ENCODE measurements at regions not wholly inside any gene's neighbourhood (a gene's known extent, or its start where the extent isn't known, plus 50 kb on each side); places are given as distances from the start of the nearest gene placed in this dataset.

DNA sequence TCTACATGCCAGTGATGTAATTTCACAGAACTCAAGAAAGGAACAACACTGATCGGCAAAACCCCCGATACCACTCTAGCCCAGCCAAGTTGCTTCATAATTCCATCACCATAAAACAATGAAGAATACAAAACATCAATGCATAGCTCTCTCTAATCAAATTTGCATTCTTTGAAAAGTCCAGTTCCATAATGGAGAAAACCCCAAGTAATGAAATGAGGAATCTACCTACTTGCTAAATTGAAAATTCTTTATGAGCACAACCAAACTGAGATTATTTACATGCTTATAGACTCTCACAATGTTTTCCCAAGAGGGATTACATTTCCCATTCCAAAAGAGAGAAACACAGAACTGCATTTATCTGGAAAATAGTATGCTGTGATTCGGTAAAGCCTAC is 186.5 kb downstream of the NR4A2 start:
- H3K27ac Mint-ChIP-seq, result no peak overlapping the region; the same call in 1 of the 2 replicates
- no peak for DNase-seq (ENCODE audit: low spot score)
- ChIA-PET CTCF (no interaction called here), POLR2A (no interaction called here)
- peaks cover 20% of the 10 kb centered on the region for H3K9me3 Mint-ChIP-seq
- no peak for ATAC-seq
- H3K4me3 Mint-ChIP-seq, result no peak overlapping the region
- peaks cover 21% of the 10 kb centered on the region for H3K36me3 Mint-ChIP-seq
- TF ChIP-seq, protein P1, sequence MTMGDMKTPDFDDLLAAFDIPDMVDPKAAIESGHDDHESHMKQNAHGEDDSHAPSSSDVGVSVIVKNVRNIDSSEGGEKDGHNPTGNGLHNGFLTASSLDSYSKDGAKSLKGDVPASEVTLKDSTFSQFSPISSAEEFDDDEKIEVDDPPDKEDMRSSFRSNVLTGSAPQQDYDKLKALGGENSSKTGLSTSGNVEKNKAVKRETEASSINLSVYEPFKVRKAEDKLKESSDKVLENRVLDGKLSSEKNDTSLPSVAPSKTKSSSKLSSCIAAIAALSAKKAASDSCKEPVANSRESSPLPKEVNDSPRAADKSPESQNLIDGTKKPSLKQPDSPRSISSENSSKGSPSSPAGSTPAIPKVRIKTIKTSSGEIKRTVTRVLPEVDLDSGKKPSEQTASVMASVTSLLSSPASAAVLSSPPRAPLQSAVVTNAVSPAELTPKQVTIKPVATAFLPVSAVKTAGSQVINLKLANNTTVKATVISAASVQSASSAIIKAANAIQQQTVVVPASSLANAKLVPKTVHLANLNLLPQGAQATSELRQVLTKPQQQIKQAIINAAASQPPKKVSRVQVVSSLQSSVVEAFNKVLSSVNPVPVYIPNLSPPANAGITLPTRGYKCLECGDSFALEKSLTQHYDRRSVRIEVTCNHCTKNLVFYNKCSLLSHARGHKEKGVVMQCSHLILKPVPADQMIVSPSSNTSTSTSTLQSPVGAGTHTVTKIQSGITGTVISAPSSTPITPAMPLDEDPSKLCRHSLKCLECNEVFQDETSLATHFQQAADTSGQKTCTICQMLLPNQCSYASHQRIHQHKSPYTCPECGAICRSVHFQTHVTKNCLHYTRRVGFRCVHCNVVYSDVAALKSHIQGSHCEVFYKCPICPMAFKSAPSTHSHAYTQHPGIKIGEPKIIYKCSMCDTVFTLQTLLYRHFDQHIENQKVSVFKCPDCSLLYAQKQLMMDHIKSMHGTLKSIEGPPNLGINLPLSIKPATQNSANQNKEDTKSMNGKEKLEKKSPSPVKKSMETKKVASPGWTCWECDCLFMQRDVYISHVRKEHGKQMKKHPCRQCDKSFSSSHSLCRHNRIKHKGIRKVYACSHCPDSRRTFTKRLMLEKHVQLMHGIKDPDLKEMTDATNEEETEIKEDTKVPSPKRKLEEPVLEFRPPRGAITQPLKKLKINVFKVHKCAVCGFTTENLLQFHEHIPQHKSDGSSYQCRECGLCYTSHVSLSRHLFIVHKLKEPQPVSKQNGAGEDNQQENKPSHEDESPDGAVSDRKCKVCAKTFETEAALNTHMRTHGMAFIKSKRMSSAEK (CRISPR knock-in tag; IDR thresholded peaks at IDR 0.05; ENCODE audit: borderline replicate concordance), result no peak
- TF ChIP-seq SP1 (CRISPR knock-in tag; conservative IDR thresholded peaks at IDR 0.05), result no peak
- peaks cover 4% of the 10 kb centered on the region; the same call in 1 of the 2 replicates for H3K4me1 Mint-ChIP-seq
- H3K27me3 Mint-ChIP-seq (ENCODE audit: low read depth), result no peaks in the 10 kb centered on the region; the same call in 1 of the 2 replicates

DNA sequence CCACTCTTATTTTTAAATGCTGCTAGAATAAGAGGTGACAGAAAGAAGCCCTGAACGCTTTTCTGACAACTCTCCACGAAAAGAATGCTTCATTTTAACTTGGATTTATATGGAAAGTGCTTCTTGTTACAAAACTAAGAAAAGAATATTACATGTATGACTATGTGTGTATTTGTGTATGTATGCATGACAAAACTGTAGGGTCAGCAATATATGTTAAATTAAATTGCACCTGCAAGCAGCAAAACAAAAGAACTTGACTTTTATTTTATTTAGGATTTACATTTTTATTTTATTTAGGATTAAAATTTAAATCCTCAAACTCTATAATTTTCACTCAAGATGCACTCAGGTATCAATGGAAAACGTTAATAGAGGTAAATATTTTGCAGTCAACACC is 187.1 kb downstream of the NR4A2 start:
- Mint-ChIP-seq H3K27ac (no peak overlapping the region), H3K9me3 (peaks cover 19% of the 10 kb centered on the region), H3K36me3 (peaks cover 17% of the 10 kb centered on the region), H3K4me3 (no peak overlapping the region), H3K27me3 (ENCODE audit: low read depth) (no peaks in the 10 kb centered on the region; the same call in 1 of the 2 replicates), H3K4me1 (peaks cover 4% of the 10 kb centered on the region; the same call in 1 of the 2 replicates)
- DNase-seq (ENCODE audit: low spot score), result no peak
- CTCF ChIA-PET, result no interaction called here
- POLR2A ChIA-PET, result no interaction called here
- ATAC-seq, result no peak
- TF ChIP-seq, protein P2, sequence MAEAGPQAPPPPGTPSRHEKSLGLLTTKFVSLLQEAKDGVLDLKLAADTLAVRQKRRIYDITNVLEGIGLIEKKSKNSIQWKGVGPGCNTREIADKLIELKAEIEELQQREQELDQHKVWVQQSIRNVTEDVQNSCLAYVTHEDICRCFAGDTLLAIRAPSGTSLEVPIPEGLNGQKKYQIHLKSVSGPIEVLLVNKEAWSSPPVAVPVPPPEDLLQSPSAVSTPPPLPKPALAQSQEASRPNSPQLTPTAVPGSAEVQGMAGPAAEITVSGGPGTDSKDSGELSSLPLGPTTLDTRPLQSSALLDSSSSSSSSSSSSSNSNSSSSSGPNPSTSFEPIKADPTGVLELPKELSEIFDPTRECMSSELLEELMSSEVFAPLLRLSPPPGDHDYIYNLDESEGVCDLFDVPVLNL (CRISPR knock-in tag; IDR thresholded peaks at IDR 0.05; ENCODE audit: borderline replicate concordance, low read depth), result no peak
- TF ChIP-seq, protein P3, sequence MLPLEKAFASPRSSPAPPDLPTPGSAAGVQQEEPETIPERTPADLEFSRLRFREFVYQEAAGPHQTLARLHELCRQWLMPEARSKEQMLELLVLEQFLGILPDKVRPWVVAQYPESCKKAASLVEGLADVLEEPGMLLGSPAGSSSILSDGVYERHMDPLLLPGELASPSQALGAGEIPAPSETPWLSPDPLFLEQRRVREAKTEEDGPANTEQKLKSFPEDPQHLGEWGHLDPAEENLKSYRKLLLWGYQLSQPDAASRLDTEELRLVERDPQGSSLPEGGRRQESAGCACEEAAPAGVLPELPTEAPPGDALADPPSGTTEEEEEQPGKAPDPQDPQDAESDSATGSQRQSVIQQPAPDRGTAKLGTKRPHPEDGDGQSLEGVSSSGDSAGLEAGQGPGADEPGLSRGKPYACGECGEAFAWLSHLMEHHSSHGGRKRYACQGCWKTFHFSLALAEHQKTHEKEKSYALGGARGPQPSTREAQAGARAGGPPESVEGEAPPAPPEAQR (CRISPR knock-in tag; IDR thresholded peaks at IDR 0.05), result no peak
- TF ChIP-seq, protein P4, sequence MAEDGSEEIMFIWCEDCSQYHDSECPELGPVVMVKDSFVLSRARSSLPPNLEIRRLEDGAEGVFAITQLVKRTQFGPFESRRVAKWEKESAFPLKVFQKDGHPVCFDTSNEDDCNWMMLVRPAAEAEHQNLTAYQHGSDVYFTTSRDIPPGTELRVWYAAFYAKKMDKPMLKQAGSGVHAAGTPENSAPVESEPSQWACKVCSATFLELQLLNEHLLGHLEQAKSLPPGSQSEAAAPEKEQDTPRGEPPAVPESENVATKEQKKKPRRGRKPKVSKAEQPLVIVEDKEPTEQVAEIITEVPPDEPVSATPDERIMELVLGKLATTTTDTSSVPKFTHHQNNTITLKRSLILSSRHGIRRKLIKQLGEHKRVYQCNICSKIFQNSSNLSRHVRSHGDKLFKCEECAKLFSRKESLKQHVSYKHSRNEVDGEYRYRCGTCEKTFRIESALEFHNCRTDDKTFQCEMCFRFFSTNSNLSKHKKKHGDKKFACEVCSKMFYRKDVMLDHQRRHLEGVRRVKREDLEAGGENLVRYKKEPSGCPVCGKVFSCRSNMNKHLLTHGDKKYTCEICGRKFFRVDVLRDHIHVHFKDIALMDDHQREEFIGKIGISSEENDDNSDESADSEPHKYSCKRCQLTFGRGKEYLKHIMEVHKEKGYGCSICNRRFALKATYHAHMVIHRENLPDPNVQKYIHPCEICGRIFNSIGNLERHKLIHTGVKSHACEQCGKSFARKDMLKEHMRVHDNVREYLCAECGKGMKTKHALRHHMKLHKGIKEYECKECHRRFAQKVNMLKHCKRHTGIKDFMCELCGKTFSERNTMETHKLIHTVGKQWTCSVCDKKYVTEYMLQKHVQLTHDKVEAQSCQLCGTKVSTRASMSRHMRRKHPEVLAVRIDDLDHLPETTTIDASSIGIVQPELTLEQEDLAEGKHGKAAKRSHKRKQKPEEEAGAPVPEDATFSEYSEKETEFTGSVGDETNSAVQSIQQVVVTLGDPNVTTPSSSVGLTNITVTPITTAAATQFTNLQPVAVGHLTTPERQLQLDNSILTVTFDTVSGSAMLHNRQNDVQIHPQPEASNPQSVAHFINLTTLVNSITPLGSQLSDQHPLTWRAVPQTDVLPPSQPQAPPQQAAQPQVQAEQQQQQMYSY (CRISPR knock-in tag; IDR thresholded peaks at IDR 0.05), result no peak
- TF ChIP-seq NFYB (CRISPR knock-in tag; conservative IDR thresholded peaks at IDR 0.05; ENCODE audit: low read depth) (no peak), GABPB1 (CRISPR knock-in tag; IDR thresholded peaks at IDR 0.05) (no peak), NR2C2 (CRISPR knock-in tag; IDR thresholded peaks at IDR 0.05) (no peak), ZNF232 (CRISPR knock-in tag; IDR thresholded peaks at IDR 0.05) (no peak), ETV6 (CRISPR knock-in tag; IDR thresholded peaks at IDR 0.05) (no peak), ZNF138 (CRISPR knock-in tag; conservative IDR thresholded peaks at IDR 0.05) (no peak), NFATC4 (CRISPR knock-in tag; IDR thresholded peaks at IDR 0.05) (no peak), RELA (CRISPR knock-in tag; IDR thresholded peaks at IDR 0.05; ENCODE audit: borderline replicate concordance) (no peak), MXD4 (CRISPR knock-in tag; IDR thresholded peaks at IDR 0.05; ENCODE audit: borderline replicate concordance) (no peak), KAT7 (CRISPR knock-in tag; IDR thresholded peaks at IDR 0.05; ENCODE audit: borderline replicate concordance) (no peak), JAZF1 (CRISPR knock-in tag; IDR thresholded peaks at IDR 0.05) (no peak)
- TF ChIP-seq, protein P5, sequence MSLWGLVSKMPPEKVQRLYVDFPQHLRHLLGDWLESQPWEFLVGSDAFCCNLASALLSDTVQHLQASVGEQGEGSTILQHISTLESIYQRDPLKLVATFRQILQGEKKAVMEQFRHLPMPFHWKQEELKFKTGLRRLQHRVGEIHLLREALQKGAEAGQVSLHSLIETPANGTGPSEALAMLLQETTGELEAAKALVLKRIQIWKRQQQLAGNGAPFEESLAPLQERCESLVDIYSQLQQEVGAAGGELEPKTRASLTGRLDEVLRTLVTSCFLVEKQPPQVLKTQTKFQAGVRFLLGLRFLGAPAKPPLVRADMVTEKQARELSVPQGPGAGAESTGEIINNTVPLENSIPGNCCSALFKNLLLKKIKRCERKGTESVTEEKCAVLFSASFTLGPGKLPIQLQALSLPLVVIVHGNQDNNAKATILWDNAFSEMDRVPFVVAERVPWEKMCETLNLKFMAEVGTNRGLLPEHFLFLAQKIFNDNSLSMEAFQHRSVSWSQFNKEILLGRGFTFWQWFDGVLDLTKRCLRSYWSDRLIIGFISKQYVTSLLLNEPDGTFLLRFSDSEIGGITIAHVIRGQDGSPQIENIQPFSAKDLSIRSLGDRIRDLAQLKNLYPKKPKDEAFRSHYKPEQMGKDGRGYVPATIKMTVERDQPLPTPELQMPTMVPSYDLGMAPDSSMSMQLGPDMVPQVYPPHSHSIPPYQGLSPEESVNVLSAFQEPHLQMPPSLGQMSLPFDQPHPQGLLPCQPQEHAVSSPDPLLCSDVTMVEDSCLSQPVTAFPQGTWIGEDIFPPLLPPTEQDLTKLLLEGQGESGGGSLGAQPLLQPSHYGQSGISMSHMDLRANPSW (CRISPR knock-in tag; conservative IDR thresholded peaks at IDR 0.05; ENCODE audit: low read depth), result no peak
- TF ChIP-seq, protein P6, sequence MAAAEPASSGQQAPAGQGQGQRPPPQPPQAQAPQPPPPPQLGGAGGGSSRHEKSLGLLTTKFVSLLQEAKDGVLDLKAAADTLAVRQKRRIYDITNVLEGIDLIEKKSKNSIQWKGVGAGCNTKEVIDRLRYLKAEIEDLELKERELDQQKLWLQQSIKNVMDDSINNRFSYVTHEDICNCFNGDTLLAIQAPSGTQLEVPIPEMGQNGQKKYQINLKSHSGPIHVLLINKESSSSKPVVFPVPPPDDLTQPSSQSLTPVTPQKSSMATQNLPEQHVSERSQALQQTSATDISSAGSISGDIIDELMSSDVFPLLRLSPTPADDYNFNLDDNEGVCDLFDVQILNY (CRISPR knock-in tag; IDR thresholded peaks at IDR 0.05), result no peak
- TF ChIP-seq, protein P7, sequence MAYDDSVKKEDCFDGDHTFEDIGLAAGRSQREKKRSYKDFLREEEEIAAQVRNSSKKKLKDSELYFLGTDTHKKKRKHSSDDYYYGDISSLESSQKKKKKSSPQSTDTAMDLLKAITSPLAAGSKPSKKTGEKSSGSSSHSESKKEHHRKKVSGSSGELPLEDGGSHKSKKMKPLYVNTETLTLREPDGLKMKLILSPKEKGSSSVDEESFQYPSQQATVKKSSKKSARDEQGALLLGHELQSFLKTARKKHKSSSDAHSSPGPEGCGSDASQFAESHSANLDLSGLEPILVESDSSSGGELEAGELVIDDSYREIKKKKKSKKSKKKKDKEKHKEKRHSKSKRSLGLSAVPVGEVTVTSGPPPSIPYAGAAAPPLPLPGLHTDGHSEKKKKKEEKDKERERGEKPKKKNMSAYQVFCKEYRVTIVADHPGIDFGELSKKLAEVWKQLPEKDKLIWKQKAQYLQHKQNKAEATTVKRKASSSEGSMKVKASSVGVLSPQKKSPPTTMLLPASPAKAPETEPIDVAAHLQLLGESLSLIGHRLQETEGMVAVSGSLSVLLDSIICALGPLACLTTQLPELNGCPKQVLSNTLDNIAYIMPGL (CRISPR knock-in tag; IDR thresholded peaks at IDR 0.05), result no peak
